Astrocyte of the cerebellum (primary cell): ENCODE measurements at regions not wholly inside any gene's neighbourhood (a gene's known extent, or its start where the extent isn't known, plus 50 kb on each side); places are given as distances from the start of the nearest gene placed in this dataset.

Experiments used
- DNase-seq: peaks from one replicate; pipeline ENCODE4 v3.0.0-alpha.2; 2011; ENCODE audit warnings: low read depth
- H3K4me3 ChIP-seq: 2 replicates; pipeline ENCODE4 v1.5.1; 2011; ENCODE audit warnings: mild to moderate bottlenecking, low read depth, low read length, moderate library complexity
- in situ Hi-C: cut with HindIII; loops from 2 replicates; pipeline ENCODE4 v1.10.0; 2017; ENCODE audit warnings: low sequenced_read_pairs
- TF ChIP-seq, protein P1 (sequence below): IDR thresholded peaks from 2 replicates; pipeline ENCODE4 v1.5.1; 2012; ENCODE audit warnings: low read length, low read depth, moderate library complexity, mild to moderate bottlenecking; ENCODE audit errors: missing control alignments

DNA sequence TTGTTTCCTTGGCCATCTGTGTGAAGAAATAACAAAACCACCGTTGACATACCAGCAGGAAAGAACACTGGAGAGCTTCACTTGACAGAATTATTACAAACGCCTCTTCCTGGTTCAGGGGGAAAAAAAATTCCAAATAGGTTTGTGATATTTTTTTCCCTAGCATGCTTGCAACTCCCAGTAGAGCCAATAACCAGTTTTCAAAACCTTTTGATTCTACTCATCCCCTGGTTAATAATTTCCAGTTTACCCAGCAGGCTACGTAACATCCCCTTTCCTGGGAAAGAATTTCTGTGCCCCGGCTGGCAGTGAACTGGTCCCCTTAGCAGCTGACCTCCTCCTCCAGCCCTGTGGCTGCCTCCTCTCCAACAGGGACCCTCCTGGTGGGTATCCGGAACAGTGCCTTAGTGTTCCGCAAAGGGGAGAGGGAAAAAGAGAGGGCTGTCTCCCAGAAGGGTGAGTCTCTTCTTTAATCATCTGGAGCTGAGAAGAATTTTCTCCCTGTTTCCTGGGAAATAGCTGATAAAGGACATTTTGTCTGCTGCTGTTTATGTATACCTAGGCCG lies 72.8 kb upstream of the BOD1 start:
- H3K4me3 ChIP-seq: no peak overlapping the region
- in situ Hi-C loops: no loop called here
- TF ChIP-seq, protein P1, sequence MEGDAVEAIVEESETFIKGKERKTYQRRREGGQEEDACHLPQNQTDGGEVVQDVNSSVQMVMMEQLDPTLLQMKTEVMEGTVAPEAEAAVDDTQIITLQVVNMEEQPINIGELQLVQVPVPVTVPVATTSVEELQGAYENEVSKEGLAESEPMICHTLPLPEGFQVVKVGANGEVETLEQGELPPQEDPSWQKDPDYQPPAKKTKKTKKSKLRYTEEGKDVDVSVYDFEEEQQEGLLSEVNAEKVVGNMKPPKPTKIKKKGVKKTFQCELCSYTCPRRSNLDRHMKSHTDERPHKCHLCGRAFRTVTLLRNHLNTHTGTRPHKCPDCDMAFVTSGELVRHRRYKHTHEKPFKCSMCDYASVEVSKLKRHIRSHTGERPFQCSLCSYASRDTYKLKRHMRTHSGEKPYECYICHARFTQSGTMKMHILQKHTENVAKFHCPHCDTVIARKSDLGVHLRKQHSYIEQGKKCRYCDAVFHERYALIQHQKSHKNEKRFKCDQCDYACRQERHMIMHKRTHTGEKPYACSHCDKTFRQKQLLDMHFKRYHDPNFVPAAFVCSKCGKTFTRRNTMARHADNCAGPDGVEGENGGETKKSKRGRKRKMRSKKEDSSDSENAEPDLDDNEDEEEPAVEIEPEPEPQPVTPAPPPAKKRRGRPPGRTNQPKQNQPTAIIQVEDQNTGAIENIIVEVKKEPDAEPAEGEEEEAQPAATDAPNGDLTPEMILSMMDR: no peak
- DNase-seq: no peak

DNA sequence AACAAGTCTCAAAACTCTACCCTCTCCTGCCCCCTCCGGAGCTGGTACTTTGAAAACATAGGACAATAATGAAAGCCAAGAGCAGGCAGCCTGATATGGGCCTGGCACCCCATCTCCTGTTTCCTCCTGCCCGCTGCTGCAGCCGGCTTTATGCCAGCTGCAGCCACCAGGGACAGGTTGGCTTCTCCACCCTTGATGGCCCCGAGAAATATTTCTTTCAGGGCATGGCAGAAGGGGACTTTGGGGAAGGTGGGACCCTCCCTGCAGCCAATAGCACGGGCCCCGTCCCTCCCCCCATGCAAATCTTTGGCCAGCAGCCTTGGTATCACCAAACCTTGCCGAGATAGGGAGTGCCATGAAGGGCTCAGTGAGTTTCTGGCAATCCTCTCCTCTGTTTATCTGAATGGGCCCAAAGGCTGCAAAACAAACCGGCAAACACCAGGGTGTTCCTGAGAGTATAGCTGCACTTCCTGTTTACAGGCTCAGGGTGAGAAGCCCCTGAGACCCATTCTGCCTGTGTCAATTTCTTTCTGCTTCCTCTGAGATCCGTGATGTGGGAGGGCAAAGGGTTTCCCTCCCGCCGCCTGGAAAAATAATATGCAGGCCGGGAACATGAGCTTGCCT lies 73.4 kb upstream of the BOD1 start:
- TF ChIP-seq, protein P1: no peak
- no peak for DNase-seq
- no peak overlapping the region for H3K4me3 ChIP-seq
- in situ Hi-C loops: no loop called here

DNA sequence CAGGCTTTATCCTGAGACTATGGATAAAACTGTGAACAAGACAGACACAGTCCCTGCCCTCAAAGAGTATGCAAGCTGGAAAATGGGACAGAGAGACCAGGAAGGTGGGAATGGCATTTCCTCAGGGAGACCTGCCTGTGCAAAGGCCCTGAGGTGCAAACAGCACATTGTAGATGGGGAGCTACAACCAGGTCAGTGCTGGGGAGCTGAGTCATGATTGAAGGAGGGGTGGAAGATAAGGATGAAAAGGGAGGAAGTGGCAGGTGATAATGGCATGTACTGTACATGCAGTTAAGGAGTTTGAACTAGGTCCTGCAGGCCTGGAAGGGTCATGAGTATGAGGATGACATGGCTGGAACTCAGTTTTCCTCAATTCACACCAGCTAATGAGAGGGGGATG lies 75.5 kb upstream of the BOD1 start:
- in situ Hi-C loops: no loop called here
- DNase-seq: no peak
- H3K4me3 ChIP-seq: no peak overlapping the region
- TF ChIP-seq, protein P1: no peak

DNA sequence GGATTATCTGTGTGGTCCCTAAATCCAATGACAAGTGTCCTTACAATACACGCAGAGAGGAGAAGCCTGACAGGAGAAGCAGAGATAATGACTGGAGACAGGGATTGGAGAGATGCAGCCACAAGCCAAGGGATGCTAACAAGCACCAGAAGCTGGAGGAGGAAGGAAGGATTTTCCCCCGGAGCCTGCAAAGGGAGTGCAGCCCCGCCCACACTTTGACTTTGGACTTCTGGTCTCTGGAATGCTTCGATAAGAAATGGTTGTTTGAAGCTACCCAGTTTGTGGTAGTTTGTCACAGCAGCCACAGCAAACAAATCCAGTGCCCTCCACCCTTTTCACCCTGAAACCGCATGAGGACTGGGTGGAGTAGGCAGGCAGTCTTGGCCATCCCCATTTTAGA lies 77.2 kb upstream of the BOD1 start:
- DNase-seq: no peak
- no peak overlapping the region for H3K4me3 ChIP-seq
- in situ Hi-C loops: no loop called here
- TF ChIP-seq, protein P1: no peak

DNA sequence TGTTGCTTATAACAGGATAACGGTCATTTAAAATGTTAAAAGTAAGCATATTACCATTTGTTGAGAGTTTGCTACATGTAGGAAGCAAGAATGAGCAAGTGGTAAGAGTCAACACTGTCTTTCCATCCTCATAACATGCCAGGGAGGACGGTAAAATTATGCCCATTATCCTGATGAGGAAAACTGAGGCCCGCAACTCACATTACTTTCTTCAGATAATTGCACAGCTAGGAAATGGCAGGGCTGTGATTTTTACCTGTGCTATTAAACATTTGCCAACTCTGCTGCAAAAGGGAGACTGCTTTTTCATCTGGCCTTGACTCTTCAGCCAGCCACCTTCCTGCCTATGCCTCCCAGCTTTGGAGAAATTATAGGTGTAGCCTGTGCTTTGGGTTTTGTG lies 79.8 kb upstream of the BOD1 start:
- in situ Hi-C loops: no loop called here

DNA sequence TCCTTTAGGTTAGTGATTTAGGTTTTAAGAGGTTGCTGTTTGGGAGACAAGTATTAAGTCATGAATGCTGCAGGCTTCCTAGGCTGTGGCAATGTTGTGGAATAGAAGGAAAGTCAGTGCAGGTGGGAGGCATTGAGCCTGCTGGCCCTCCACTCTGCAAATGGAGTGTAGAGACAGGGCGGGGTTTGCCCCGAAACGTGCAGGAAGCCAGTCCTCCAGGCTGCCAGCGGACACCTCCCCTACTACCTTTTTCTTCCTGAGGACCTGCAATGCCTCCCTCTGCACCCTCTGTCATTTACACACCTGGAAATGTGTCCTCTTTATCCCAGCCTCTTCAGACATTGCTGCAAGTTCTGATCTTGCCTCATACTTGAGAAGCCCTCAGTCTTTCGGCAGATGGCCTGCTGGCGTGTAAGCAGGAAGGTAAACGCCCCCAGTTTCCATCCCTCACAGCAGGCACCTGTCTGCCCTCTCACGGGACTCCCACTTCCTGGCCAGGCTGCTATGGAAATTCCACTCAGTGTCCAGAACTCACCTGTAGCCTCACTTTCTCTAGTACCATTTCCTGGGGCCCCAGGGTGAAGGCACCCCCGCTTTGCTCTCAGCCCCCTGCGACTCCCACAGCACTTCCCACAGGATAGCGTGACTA lies 81.6 kb upstream of the BOD1 start:
- TF ChIP-seq, protein P1: no peak
- DNase-seq: no peak
- no peak overlapping the region for H3K4me3 ChIP-seq
- in situ Hi-C loops: no loop called here

More for the DNA sequence above, 79.8 kb upstream of the BOD1 start:
- DNase-seq: no peak
- TF ChIP-seq, protein P1: no peak
- H3K4me3 ChIP-seq: no peak overlapping the region
